Psoas muscle (tissue), 7 donors: ENCODE measurements at regions not wholly inside any gene's neighbourhood (a gene's known extent, or its start where the extent isn't known, plus 50 kb on each side); places are given as distances from the start of the nearest gene placed in this dataset.

ENCODE experiments used
- ATAC-seq, 4 donors: fragments of 200-7000 bp; cut with Tn5 transposase; one replicate each; pipeline ENCODE4 v1.9.1; 2020; ENCODE audit warnings: moderate library complexity in 3 of 4, mild to moderate bottlenecking in 2 of 4
- DNase-seq, 2 donors: peaks; one replicate each; pipeline ENCODE4 v3.0.0-alpha.2; 2020
- H3K27ac ChIP-seq: fragments of 200-600 bp; one replicate; pipeline ENCODE4 v1.8.0; 2022
- H3K27me3 ChIP-seq, 3 donors: fragments of 200-600 bp in 1 of 3; one replicate each; pipeline versions ENCODE4 v1.6.1 to v1.8.0; 2013 to 2022; ENCODE audit warnings: low read length in 2 of 3, mild to moderate bottlenecking in 2 of 3, moderate library complexity in 1 of 3; ENCODE audit not compliant: insufficient read depth in 3 of 3
- H3K36me3 ChIP-seq, 2 donors: fragments of 200-600 bp in 1 of 2; one replicate each; pipeline versions ENCODE4 v1.6.1 to v1.8.0; 2013 to 2022; ENCODE audit warnings: low read depth in 1 of 2, mild to moderate bottlenecking in 1 of 2, moderate library complexity in 1 of 2; ENCODE audit not compliant: insufficient read depth in 1 of 2
- H3K4me1 ChIP-seq: fragments of 200-600 bp; one replicate; pipeline ENCODE4 v1.8.0; 2022
- H3K4me3 ChIP-seq: fragments of 200-600 bp; one replicate; pipeline ENCODE4 v1.8.0; 2022; ENCODE audit warnings: mild to moderate bottlenecking
- H3K9me3 ChIP-seq: fragments of 200-600 bp; one replicate; pipeline ENCODE4 v1.8.0; 2022
- WGBS, 3 donors: extraction: QIAGEN DNeasy Blood & Tissue Kit; methylation state at CpG; one replicate each; pipeline versions ENCODE4 v1.1.6 to v1.1.7; 2013; 5-methylcytosine and 5-hydroxymethylcytosine counted together
- intact Hi-C, 2 donors: fragments of 100-400 bp; cut with DNase I; formaldehyde crosslinking; loops; one replicate each; pipeline versions ENCODE4 v1.11.0 to v1.14.2; 2022
- TF ChIP-seq, protein P1 (sequence below): fragments of 200-600 bp; IDR thresholded peaks from one replicate; pipeline ENCODE4 v1.8.0; 2022; ENCODE audit warnings: antibody characterized with exemption
- donor health status: healthy with polysubstance abuse.
- donor health status: DM: no; HTN: no; CAD: no; lungs with moderate emphysema.
- donor health status: Bipolar disorder and iron deficiency.
- donor health status: healthy.
- donor health status: DM: yes; HTN: yes; CAD: no.
- donor health status: DM: no; HTN: no; CAD: no.
- donor health status: DM: yes; HTN: yes; CAD: no.

DNA sequence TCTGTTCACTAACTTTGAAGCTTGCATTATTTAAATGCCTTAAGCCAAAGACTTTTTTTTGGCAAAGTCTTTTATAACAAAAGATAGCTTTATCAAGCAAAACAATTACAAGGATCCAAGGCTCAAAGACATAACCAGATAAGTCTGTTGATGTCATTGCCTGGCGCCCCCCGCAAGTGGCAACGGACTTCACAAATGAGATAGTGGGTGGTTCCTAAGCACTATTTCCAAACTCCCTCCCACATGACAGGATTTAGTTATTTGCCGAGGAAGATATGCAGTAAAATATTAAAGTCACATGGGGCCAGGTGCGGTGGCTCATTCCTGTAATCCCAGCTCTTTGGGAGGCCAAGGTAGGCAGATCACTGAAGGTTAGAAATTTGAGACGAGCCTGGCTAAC lies 194.2 kb upstream of the DDI1 start:
- no peak overlapping the region for H3K27ac ChIP-seq
- no peaks in the 10 kb centered on the region for H3K36me3 ChIP-seq
- no peak for ATAC-seq
- 68 to 71% (median 69%) methylated on average over 6 of the region's 6 CpGs for WGBS, 3 donors
- no peak overlapping the region for H3K4me3 ChIP-seq
- TF ChIP-seq, protein P1, sequence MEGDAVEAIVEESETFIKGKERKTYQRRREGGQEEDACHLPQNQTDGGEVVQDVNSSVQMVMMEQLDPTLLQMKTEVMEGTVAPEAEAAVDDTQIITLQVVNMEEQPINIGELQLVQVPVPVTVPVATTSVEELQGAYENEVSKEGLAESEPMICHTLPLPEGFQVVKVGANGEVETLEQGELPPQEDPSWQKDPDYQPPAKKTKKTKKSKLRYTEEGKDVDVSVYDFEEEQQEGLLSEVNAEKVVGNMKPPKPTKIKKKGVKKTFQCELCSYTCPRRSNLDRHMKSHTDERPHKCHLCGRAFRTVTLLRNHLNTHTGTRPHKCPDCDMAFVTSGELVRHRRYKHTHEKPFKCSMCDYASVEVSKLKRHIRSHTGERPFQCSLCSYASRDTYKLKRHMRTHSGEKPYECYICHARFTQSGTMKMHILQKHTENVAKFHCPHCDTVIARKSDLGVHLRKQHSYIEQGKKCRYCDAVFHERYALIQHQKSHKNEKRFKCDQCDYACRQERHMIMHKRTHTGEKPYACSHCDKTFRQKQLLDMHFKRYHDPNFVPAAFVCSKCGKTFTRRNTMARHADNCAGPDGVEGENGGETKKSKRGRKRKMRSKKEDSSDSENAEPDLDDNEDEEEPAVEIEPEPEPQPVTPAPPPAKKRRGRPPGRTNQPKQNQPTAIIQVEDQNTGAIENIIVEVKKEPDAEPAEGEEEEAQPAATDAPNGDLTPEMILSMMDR = no peak
- intact Hi-C loops = no loop called here
- no peaks in the 10 kb centered on the region for H3K27me3 ChIP-seq
- no peaks in the 10 kb centered on the region for H3K9me3 ChIP-seq
- no peaks in the 10 kb centered on the region for H3K4me1 ChIP-seq
- no peak for DNase-seq

DNA sequence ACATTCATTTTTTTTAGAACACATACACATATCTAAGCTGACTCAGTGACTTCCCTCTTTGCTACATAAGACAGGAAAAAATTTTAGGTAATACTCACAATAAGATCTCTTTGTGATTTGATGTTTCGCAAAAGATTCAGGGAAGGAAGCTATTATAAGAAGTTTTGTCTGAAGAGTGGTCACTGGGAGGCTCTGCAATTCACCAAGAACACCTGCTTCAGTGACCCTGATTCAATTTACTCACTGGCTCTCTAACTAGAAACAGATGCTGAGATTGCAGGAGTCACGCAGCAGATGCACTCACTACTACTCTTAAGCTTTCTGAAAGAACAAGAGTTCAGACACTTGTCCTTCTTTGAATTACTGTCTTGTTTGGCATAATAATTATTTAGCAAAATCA lies 193.6 kb upstream of the DDI1 start:
- no peak for DNase-seq
- no peaks in the 10 kb centered on the region for H3K36me3 ChIP-seq
- H3K27ac ChIP-seq = no peak overlapping the region
- intact Hi-C loops = no loop called here
- ATAC-seq = peak in 1 of 4 donors; percentile 35
- no peaks in the 10 kb centered on the region for H3K9me3 ChIP-seq
- whole genome bisulfite sequencing, 3 donors = 50 to 61% (median 57%) methylated on average over 2 of the region's 2 CpGs
- H3K4me1 ChIP-seq = no peaks in the 10 kb centered on the region
- no peak overlapping the region for H3K4me3 ChIP-seq
- TF ChIP-seq, protein P1 = no peak
- H3K27me3 ChIP-seq = no peaks in the 10 kb centered on the region

DNA sequence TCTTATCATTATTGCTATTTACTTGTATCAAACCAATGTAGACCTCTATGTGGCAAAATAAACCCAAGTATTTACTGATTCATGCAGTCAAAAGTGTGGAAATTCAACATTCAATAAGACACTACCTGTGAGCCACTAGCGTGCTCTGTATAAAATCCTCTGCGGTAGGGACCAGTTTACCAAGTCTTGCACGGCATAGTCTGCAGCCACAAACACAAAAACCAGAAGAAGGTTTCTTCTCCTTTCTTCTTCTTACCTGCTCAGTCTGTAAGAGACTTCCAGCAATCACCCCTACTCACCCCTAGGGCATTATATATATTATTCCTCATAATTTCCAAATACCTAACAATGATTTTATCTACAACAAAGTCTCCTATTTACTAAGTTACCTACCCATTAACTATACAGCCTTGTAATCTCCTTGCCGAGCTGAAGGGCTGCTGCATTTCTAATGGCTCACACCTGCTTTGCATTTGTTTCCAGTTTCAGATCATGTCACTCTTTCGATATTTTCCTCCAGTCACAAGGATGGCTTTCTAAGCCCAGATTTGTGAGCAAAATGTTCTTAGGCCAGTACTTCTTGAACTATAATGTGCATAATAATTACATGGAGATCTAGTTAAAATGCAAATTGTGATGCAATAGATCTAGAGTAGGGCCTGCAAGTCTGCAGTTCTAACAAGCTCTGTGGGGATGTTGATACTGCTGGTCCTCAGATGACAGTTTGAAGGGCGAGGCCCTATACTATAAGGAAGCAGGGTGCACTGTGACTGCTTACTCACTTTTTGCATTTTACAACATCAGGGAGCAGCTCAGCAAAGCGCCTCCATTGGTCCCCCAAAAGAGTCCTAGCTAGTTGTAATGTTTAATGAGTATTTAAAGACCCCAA lies 191.9 kb upstream of the DDI1 start:
- H3K27ac ChIP-seq = no peak overlapping the region
- TF ChIP-seq, protein P1 = no peak
- H3K9me3 ChIP-seq = no peaks in the 10 kb centered on the region
- no peaks in the 10 kb centered on the region for H3K4me1 ChIP-seq
- DNase-seq (no peak), ATAC-seq (no peak)
- 76 to 82% (median 76%) methylated on average over 7 of the region's 7 CpGs for WGBS, 3 donors
- no peak overlapping the region for H3K4me3 ChIP-seq
- H3K27me3 ChIP-seq = no peaks in the 10 kb centered on the region
- intact Hi-C loops = no loop called here
- H3K36me3 ChIP-seq = no peaks in the 10 kb centered on the region

DNA sequence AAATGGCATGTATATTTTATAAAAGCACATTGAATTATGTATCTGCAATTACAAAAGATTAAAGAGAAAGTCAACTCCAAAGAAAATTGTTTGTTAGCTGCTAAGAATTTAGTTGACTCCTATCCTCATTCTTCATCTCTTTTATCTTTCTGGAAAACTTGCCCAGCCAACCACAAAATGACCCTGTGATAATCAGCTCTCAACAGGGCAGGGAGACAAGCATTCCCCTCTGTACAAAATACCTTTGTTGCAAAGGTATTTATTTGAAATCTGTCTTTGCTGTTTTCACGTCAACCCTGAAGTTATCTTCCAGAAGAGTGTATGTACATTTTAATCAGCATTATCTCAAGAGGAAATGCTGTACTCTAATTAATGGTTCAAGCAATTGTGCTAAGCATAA lies 191.1 kb upstream of the DDI1 start:
- Histone ChIP-seq H3K9me3 (no peaks in the 10 kb centered on the region), H3K4me3 (no peak overlapping the region), H3K27me3 (no peaks in the 10 kb centered on the region), H3K27ac (no peak overlapping the region), H3K4me1 (no peaks in the 10 kb centered on the region), H3K36me3 (no peaks in the 10 kb centered on the region)
- WGBS, 3 donors = 69 to 83% (median 71%) methylated on average over 1 of the region's 1 CpG
- no peak for ATAC-seq
- TF ChIP-seq, protein P1 = no peak
- no peak for DNase-seq
- intact Hi-C loops = no loop called here

DNA sequence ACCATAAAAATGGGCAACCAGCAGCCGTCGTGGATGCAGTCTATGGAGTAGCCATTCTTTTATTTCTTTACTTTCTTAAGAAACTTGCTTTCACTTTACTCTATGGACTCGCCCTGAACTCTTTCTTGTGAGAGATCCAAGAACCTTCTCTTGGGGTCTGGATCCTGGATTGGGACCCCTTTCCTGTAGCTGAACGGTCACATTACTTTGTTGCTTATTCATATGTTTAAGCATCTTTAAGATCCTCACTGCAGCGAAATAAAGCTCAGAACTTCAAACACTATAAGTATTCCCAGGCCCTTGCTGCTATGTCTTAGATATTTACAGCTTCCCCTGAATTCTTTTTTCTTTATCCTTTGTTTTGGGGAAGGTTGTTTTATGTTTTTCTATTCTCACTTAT lies 187.8 kb upstream of the DDI1 start:
- no peak for DNase-seq
- Histone ChIP-seq H3K4me1 (no peaks in the 10 kb centered on the region), H3K4me3 (no peak overlapping the region), H3K27me3 (no peaks in the 10 kb centered on the region), H3K27ac (no peak overlapping the region), H3K9me3 (no peaks in the 10 kb centered on the region), H3K36me3 (no peaks in the 10 kb centered on the region)
- TF ChIP-seq, protein P1 = no peak
- intact Hi-C loops = no loop called here
- 78 to 84% (median 83%) methylated on average over 5 of the region's 5 CpGs for WGBS, 3 donors
- no peak for ATAC-seq
